Ishikawa (cell line): ENCODE measurements at regions not wholly inside any gene's neighbourhood (a gene's known extent, or its start where the extent isn't known, plus 50 kb on each side); places are given as distances from the start of the nearest gene placed in this dataset.

Experiments
- CREB1 ChIP-seq: IDR thresholded peaks from 2 replicates; pipeline ENCODE4 v1.6.1; 2012; ENCODE audit warnings: low read depth
- EP300 ChIP-seq: IDR thresholded peaks from 2 replicates; pipeline ENCODE4 v1.6.1; 2012; ENCODE audit warnings: borderline replicate concordance
- FOXM1 ChIP-seq: IDR thresholded peaks from 2 replicates; pipeline ENCODE4 v1.6.1; 2012; ENCODE audit warnings: low read depth, borderline replicate concordance
- RAD21 ChIP-seq: IDR thresholded peaks from 2 replicates; pipeline ENCODE4 v1.6.1; 2012; ENCODE audit warnings: low read depth
- YY1 ChIP-seq: IDR thresholded peaks from 2 replicates; pipeline ENCODE4 v1.6.1; 2012; ENCODE audit warnings: low read depth
- TF ChIP-seq, protein P1 (sequence below): IDR thresholded peaks from 2 replicates; pipeline ENCODE4 v1.6.1; 2012
- TF ChIP-seq, protein P2 (sequence below): IDR thresholded peaks from 2 replicates; pipeline ENCODE4 v1.6.1; 2012; ENCODE audit warnings: low read depth, mild to moderate bottlenecking
- TF ChIP-seq, protein P3 (sequence below): IDR thresholded peaks from 2 replicates; pipeline ENCODE4 v1.6.1; 2012

DNA sequence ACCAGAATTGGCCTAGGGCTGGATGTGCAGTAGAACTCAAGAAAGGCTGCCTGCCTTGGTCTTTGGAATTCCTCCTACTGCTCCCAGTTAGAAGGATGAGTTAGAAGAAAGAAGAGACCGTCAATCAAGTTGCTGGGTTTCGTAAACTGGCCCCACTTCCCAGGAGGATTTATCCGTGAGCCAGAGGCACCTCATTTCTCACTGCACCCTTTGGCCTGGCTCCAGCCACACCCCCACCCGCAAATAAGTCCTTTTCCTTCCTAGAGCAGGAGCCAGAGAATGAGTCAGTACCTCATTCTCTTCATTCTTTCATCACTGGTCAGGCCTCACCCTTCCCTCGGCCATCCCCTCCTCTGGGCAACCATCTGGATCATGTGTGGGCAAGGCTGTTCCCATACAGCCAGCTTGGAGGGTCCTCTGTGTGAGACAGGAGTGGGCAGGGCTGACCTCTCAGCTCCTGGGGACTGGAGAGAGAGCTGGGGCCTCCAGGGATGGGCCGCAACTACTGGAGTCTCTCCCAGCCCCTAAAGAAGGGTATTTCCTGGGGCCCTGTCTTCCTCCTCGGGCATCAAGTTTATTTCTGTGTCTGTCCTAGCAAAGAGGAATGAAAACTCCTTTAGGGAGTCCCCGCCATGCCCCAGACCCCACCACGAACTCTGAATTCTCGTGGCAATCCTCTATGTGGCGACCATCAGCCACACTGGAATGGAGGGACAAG lies 87.2 kb upstream of the DUSP5 start:
- TF ChIP-seq, protein P1, sequence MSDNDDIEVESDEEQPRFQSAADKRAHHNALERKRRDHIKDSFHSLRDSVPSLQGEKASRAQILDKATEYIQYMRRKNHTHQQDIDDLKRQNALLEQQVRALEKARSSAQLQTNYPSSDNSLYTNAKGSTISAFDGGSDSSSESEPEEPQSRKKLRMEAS: peak; percentile 68
- peak; percentile 39; the same call in 1 of the 2 replicates for TF ChIP-seq RAD21
- no peak for TF ChIP-seq CREB1
- peak; percentile 98 for TF ChIP-seq EP300
- TF ChIP-seq, protein P2, sequence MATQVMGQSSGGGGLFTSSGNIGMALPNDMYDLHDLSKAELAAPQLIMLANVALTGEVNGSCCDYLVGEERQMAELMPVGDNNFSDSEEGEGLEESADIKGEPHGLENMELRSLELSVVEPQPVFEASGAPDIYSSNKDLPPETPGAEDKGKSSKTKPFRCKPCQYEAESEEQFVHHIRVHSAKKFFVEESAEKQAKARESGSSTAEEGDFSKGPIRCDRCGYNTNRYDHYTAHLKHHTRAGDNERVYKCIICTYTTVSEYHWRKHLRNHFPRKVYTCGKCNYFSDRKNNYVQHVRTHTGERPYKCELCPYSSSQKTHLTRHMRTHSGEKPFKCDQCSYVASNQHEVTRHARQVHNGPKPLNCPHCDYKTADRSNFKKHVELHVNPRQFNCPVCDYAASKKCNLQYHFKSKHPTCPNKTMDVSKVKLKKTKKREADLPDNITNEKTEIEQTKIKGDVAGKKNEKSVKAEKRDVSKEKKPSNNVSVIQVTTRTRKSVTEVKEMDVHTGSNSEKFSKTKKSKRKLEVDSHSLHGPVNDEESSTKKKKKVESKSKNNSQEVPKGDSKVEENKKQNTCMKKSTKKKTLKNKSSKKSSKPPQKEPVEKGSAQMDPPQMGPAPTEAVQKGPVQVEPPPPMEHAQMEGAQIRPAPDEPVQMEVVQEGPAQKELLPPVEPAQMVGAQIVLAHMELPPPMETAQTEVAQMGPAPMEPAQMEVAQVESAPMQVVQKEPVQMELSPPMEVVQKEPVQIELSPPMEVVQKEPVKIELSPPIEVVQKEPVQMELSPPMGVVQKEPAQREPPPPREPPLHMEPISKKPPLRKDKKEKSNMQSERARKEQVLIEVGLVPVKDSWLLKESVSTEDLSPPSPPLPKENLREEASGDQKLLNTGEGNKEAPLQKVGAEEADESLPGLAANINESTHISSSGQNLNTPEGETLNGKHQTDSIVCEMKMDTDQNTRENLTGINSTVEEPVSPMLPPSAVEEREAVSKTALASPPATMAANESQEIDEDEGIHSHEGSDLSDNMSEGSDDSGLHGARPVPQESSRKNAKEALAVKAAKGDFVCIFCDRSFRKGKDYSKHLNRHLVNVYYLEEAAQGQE: no peak
- TF ChIP-seq, protein P3, sequence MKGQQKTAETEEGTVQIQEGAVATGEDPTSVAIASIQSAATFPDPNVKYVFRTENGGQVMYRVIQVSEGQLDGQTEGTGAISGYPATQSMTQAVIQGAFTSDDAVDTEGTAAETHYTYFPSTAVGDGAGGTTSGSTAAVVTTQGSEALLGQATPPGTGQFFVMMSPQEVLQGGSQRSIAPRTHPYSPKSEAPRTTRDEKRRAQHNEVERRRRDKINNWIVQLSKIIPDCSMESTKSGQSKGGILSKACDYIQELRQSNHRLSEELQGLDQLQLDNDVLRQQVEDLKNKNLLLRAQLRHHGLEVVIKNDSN: peak; percentile 55
- 0 out of 2 replicates have a peak, but pooled peaks have one; percentile 33 for TF ChIP-seq YY1
- peak; percentile 94 for TF ChIP-seq FOXM1
